Uterus (tissue), 3 donors: ENCODE measurements at regions not wholly inside any gene's neighbourhood (a gene's known extent, or its start where the extent isn't known, plus 50 kb on each side); places are given as distances from the start of the nearest gene placed in this dataset.

Source experiments
- DNase-seq, 2 donors: peaks; one replicate each; pipeline ENCODE4 v3.0.0-alpha.2; 2019 to 2020
- H3K27ac ChIP-seq, 2 donors: fragments of 200-600 bp; sonication (generic); 1 replicate in 1 of 2; 2 replicates in 1 of 2; pipeline ENCODE4 v1.5.1; 2016 to 2018
- H3K27me3 ChIP-seq, 2 donors: fragments of 200-600 bp; sonication (generic); one replicate each; pipeline ENCODE4 v1.5.1; 2018 to 2019; ENCODE audit warnings: control low read depth in 1 of 2
- H3K36me3 ChIP-seq, 2 donors: fragments of 200-600 bp; sonication (generic); one replicate each; pipeline ENCODE4 v1.5.1; 2019; ENCODE audit warnings: control low read depth in 1 of 2
- H3K4me1 ChIP-seq, 2 donors: fragments of 200-600 bp; sonication (generic); one replicate each; pipeline ENCODE4 v1.5.1; 2018 to 2019; ENCODE audit warnings: control low read depth in 1 of 2
- H3K4me3 ChIP-seq, 2 donors: fragments of 200-600 bp; sonication (generic); 1 replicate in 1 of 2; 2 replicates in 1 of 2; pipeline ENCODE4 v1.5.1; 2018 to 2019; ENCODE audit warnings: mild to moderate bottlenecking in 1 of 2
- H3K9me3 ChIP-seq, 2 donors: fragments of 200-600 bp; sonication (generic); one replicate each; pipeline ENCODE4 v1.5.1; 2019; ENCODE audit warnings: control low read depth in 1 of 2
- CTCF ChIP-seq, 4 experiments: fragments of 200-600 bp in 2 of 4; fragments of 450-650 bp in 2 of 4; sonication (generic) in 2 of 4; IDR thresholded peaks; one replicate each; pipeline ENCODE4 v1.5.1; 2016 to 2019; ENCODE audit warnings: antibody characterized with exemption in 4 of 4, mild to moderate bottlenecking in 2 of 4, moderate library complexity in 1 of 4
- POLR2A ChIP-seq, 2 donors: fragments of 450-650 bp; IDR thresholded peaks; one replicate each; pipeline ENCODE4 v1.6.1; 2016; ENCODE audit warnings: antibody characterized with exemption in 2 of 2, mild to moderate bottlenecking in 1 of 2, moderate library complexity in 1 of 2
- intact Hi-C: fragments of 100-400 bp; cut with DNase I; formaldehyde crosslinking; loops from one replicate; pipeline ENCODE4 v1.15.1; 2023; ENCODE audit warnings: low total_unique reads
- donor health status: DM: yes; HTN: yes; CAD: no.

- DNase-seq = no peak
- intact Hi-C loops = no loop called here
- TF ChIP-seq POLR2A (IDR thresholded peaks at IDR 0.05) (no peak), CTCF (IDR thresholded peaks at IDR 0.05) (no peak)
- Histone ChIP-seq H3K27me3 (no peaks in the 10 kb centered on the region), H3K4me3 (no peak overlapping the region), H3K4me1 (no peaks in the 10 kb centered on the region), H3K36me3 (no peaks in the 10 kb centered on the region), H3K9me3 (peaks cover 0 to 2% of the 10 kb centered on the region in 2 donors), H3K27ac (no peak overlapping the region)
Measured at GRCh38 chr5:87844449-87844848, 424.2 kb downstream of the TMEM161B start.

- Histone ChIP-seq H3K27ac (no peak overlapping the region), H3K27me3 (no peaks in the 10 kb centered on the region), H3K36me3 (no peaks in the 10 kb centered on the region), H3K4me3 (no peak overlapping the region), H3K9me3 (peaks cover 0 to 5% of the 10 kb centered on the region in 2 donors), H3K4me1 (no peaks in the 10 kb centered on the region)
- no peak for DNase-seq
- intact Hi-C loops = no loop called here
- TF ChIP-seq CTCF (IDR thresholded peaks at IDR 0.05) (no peak), POLR2A (IDR thresholded peaks at IDR 0.05) (no peak)
Measured at GRCh38 chr5:87836696-87837095, 424.0 kb upstream of the CCNH start.

GRCh38 chr5:87831499-87831898 lies 418.8 kb upstream of the CCNH start:
- Histone ChIP-seq H3K27me3 (no peaks in the 10 kb centered on the region), H3K9me3 (no peaks in the 10 kb centered on the region), H3K27ac (no peak overlapping the region), H3K36me3 (no peaks in the 10 kb centered on the region), H3K4me1 (no peaks in the 10 kb centered on the region), H3K4me3 (no peak overlapping the region)
- TF ChIP-seq POLR2A (IDR thresholded peaks at IDR 0.05) = no peak
- no peak for TF ChIP-seq CTCF (IDR thresholded peaks at IDR 0.05)
- no peak for DNase-seq
- intact Hi-C loops = no loop called here

- Histone ChIP-seq H3K27ac (no peak overlapping the region), H3K4me3 (no peak overlapping the region), H3K36me3 (no peaks in the 10 kb centered on the region), H3K4me1 (no peaks in the 10 kb centered on the region), H3K27me3 (no peaks in the 10 kb centered on the region), H3K9me3 (no peaks in the 10 kb centered on the region)
- TF ChIP-seq CTCF (IDR thresholded peaks at IDR 0.05) (no peak), POLR2A (IDR thresholded peaks at IDR 0.05) (no peak)
- intact Hi-C loops = no loop called here
- DNase-seq = peak; percentile 49 to 70
Measured at GRCh38 chr5:87829217-87829551, 416.5 kb upstream of the CCNH start.

GRCh38 chr5:87828545-87829216 lies 416.0 kb upstream of the CCNH start:
- intact Hi-C loops = no loop called here
- H3K4me3 ChIP-seq = no peak overlapping the region
- no peaks in the 10 kb centered on the region for H3K9me3 ChIP-seq
- no peaks in the 10 kb centered on the region for H3K4me1 ChIP-seq
- H3K27ac ChIP-seq = no peak overlapping the region
- no peak for DNase-seq
- H3K36me3 ChIP-seq = no peaks in the 10 kb centered on the region
- no peak for TF ChIP-seq POLR2A (IDR thresholded peaks at IDR 0.05)
- no peak for TF ChIP-seq CTCF (IDR thresholded peaks at IDR 0.05)
- H3K27me3 ChIP-seq = no peaks in the 10 kb centered on the region
